ENCODE measurements at regions not wholly inside any gene's neighbourhood (a gene's known extent, or its start where the extent isn't known, plus 50 kb on each side); places are given as distances from the start of the nearest gene placed in this dataset.

GRCh38 chr1:168640182-168640581 lies 63.8 kb downstream of the XCL1 start:
- Histone ChIP-seq H3K4me1 (peaks cover 27% of the 10 kb centered on the region), H3K36me3 (no peaks in the 10 kb centered on the region)
- DNase-seq, result no peak

GRCh38 chr1:168640836-168641235 lies 64.4 kb downstream of the XCL1 start:
- Histone ChIP-seq H3K4me1 (peaks cover 20% of the 10 kb centered on the region), H3K9me3 (no peaks in the 10 kb centered on the region), H3K36me3 (no peaks in the 10 kb centered on the region), H3K27me3 (no peaks in the 10 kb centered on the region), H3K4me3 (ENCODE audit: low read depth, low read length) (no peak overlapping the region)
- no peak for TF ChIP-seq CTCF (IDR thresholded peaks at IDR 0.05; ENCODE audit: low read depth, low read length)
- DNase-seq, result no peak

More at GRCh38 chr1:168640182-168640581, 63.8 kb downstream of the XCL1 start:
- no peak for TF ChIP-seq CTCF (IDR thresholded peaks at IDR 0.05; ENCODE audit: low read depth, low read length)
- no peaks in the 10 kb centered on the region for H3K27me3 ChIP-seq
- H3K4me3 ChIP-seq (ENCODE audit: low read depth, low read length), result no peak overlapping the region
- no peaks in the 10 kb centered on the region for H3K9me3 ChIP-seq

DNA sequence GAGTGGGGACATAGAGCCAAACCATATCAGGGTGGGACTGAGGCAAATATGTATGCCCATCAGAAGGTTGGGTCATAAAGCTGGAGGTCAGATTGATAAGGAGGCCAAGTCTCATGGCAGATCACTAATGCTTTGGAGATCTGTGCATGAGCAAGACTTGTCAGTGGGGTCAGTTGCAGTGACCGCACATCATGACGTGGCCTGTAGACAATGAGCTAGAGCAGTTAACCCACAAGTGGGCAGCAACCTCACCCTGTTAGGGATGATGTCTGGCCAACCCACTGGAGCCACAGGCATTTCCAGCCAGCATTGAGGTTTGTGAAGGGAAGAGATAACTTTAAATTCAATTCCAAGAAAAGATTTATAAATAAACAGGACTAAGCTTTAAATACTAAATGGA lies 66.7 kb downstream of the XCL1 start:
- no peaks in the 10 kb centered on the region for H3K27me3 ChIP-seq
- H3K4me3 ChIP-seq (ENCODE audit: low read depth, low read length), result no peak overlapping the region
- H3K36me3 ChIP-seq, result no peaks in the 10 kb centered on the region
- no peaks in the 10 kb centered on the region for H3K9me3 ChIP-seq
- no peak for TF ChIP-seq CTCF (IDR thresholded peaks at IDR 0.05; ENCODE audit: low read depth, low read length)
- no peak for DNase-seq
- no peaks in the 10 kb centered on the region for H3K4me1 ChIP-seq

All from BE2C (cell line).